ENCODE measurements at regions not wholly inside any gene's neighbourhood (a gene's known extent, or its start where the extent isn't known, plus 50 kb on each side); places are given as distances from the start of the nearest gene placed in this dataset.

DNA sequence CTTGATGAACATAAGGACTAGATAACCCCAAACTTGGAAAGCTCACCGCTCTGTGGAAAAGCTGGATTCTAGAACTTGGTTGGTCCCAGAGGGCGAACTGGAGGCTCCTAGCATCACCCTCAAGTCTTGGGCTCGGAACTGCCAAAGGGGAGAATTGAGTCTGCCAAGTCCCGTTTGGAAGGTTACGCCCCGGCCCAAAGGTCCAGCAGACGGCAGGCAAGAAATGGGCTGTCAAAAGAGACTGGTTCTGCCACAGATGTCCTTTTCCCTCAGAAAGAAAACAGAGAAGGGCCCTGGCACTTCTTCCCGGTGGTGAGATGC is 182.2 kb downstream of the ANAPC1 start:
- H3K36me3 ChIP-seq (ENCODE audit: control insufficient read depth, insufficient read depth, low read length) = no peaks in the 10 kb centered on the region
- intact Hi-C loops (cut with micrococcal nuclease; ENCODE audit: unreplicated experiment) = no loop called here
- in situ Hi-C loops (cut with HindIII; ENCODE audit: low pct_unique_long_range_greater_than_20kb, low sequenced_read_pairs) = no loop called here
- H3K27me3 ChIP-seq (ENCODE audit: control insufficient read depth, insufficient read depth, low read length) = no peaks in the 10 kb centered on the region
- BruUV-seq (replicated peaks) = no TSS peak
- no peak for ATAC-seq
- ChIA-PET CTCF (no interaction called here), POLR2A (no interaction called here)
- no peak overlapping the region for H3K4me3 ChIP-seq (ENCODE audit: low read depth in 2 of 2, low read length in 2 of 2)
- DNase-seq (ENCODE audit: low read depth, low spot score) = no peak
- peaks cover 48% of the 10 kb centered on the region for H3K4me1 ChIP-seq (ENCODE audit: control insufficient read depth, insufficient read depth, low read length)
- H3K9me3 ChIP-seq (ENCODE audit: control insufficient read depth, insufficient read depth, low read depth, low read length) = no peaks in the 10 kb centered on the region
- H3K27ac ChIP-seq (ENCODE audit: low read length) = peak overlapping the region; percentile 78
- TF ChIP-seq, protein P1, sequence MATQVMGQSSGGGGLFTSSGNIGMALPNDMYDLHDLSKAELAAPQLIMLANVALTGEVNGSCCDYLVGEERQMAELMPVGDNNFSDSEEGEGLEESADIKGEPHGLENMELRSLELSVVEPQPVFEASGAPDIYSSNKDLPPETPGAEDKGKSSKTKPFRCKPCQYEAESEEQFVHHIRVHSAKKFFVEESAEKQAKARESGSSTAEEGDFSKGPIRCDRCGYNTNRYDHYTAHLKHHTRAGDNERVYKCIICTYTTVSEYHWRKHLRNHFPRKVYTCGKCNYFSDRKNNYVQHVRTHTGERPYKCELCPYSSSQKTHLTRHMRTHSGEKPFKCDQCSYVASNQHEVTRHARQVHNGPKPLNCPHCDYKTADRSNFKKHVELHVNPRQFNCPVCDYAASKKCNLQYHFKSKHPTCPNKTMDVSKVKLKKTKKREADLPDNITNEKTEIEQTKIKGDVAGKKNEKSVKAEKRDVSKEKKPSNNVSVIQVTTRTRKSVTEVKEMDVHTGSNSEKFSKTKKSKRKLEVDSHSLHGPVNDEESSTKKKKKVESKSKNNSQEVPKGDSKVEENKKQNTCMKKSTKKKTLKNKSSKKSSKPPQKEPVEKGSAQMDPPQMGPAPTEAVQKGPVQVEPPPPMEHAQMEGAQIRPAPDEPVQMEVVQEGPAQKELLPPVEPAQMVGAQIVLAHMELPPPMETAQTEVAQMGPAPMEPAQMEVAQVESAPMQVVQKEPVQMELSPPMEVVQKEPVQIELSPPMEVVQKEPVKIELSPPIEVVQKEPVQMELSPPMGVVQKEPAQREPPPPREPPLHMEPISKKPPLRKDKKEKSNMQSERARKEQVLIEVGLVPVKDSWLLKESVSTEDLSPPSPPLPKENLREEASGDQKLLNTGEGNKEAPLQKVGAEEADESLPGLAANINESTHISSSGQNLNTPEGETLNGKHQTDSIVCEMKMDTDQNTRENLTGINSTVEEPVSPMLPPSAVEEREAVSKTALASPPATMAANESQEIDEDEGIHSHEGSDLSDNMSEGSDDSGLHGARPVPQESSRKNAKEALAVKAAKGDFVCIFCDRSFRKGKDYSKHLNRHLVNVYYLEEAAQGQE (IDR thresholded peaks at IDR 0.05; ENCODE audit: insufficient read depth in 1 of 2, low read depth in 2 of 2, low read length in 1 of 2) = no peak
- TF ChIP-seq TCF7L2 (IDR thresholded peaks at IDR 0.05; ENCODE audit: low read depth, low read length) = no peak
- no peak for TF ChIP-seq SIN3A (IDR thresholded peaks at IDR 0.05; ENCODE audit: borderline replicate concordance, insufficient read depth, low read depth, low read length)
- TF ChIP-seq, protein P2, sequence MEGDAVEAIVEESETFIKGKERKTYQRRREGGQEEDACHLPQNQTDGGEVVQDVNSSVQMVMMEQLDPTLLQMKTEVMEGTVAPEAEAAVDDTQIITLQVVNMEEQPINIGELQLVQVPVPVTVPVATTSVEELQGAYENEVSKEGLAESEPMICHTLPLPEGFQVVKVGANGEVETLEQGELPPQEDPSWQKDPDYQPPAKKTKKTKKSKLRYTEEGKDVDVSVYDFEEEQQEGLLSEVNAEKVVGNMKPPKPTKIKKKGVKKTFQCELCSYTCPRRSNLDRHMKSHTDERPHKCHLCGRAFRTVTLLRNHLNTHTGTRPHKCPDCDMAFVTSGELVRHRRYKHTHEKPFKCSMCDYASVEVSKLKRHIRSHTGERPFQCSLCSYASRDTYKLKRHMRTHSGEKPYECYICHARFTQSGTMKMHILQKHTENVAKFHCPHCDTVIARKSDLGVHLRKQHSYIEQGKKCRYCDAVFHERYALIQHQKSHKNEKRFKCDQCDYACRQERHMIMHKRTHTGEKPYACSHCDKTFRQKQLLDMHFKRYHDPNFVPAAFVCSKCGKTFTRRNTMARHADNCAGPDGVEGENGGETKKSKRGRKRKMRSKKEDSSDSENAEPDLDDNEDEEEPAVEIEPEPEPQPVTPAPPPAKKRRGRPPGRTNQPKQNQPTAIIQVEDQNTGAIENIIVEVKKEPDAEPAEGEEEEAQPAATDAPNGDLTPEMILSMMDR (IDR thresholded peaks at IDR 0.05) = no peak
- no peak for TF ChIP-seq POLR2AphosphoS5 (IDR thresholded peaks at IDR 0.05; ENCODE audit: low read depth, low read length)

DNA sequence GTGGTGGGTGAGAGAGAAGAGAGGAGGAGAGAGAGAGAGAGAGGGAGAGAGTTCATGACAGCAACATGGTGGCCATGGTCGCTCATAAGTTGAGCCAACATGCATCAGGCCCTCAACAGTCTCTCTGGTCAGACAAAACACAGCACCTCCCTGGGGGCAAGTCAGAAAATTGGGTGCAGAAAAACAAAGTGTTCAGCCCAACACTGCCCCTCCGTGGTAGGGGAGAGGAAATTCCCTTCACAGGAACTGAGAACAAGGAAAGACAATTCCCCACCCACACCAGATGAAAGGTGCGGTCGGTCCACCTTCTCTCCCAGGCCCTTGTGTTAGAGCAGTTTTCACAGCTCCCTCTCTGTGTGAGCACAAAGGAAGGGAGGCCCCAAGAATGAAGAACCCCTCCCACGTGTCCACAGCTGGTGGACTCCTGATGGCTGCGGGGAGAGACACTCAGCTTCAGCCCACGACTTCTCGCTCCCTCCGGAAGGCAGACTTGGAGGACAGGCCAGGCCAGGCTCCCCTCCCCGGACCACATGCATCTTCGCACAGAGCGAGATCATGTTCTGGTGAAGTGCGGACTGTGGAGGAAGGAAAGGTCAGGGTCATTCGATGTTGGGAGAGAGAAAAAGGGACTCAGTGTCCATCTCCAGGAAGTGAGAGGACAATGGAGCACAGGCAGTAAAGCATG is 181.7 kb downstream of the ANAPC1 start:
- no peak for DNase-seq (ENCODE audit: low read depth, low spot score)
- TF ChIP-seq, protein P2 (IDR thresholded peaks at IDR 0.05) = peak; percentile 83
- no peak for TF ChIP-seq TCF7L2 (IDR thresholded peaks at IDR 0.05; ENCODE audit: low read depth, low read length)
- peak overlapping the region; percentile 78 for H3K27ac ChIP-seq (ENCODE audit: low read length)
- H3K9me3 ChIP-seq (ENCODE audit: control insufficient read depth, insufficient read depth, low read depth, low read length) = no peaks in the 10 kb centered on the region
- POLR2A ChIA-PET = interaction anchor here (0.6 kb wide), 1 partner anchor 578 kb away, joined by 3 read pairs; no protein-coding TSS in a partner anchor
- no TSS peak for BruUV-seq (replicated peaks)
- intact Hi-C loops (cut with micrococcal nuclease; ENCODE audit: unreplicated experiment) (no loop called here), in situ Hi-C loops (cut with HindIII; ENCODE audit: low pct_unique_long_range_greater_than_20kb, low sequenced_read_pairs) (no loop called here)
- peaks cover 48% of the 10 kb centered on the region for H3K4me1 ChIP-seq (ENCODE audit: control insufficient read depth, insufficient read depth, low read length)
- H3K36me3 ChIP-seq (ENCODE audit: control insufficient read depth, insufficient read depth, low read length) = no peaks in the 10 kb centered on the region
- H3K27me3 ChIP-seq (ENCODE audit: control insufficient read depth, insufficient read depth, low read length) = no peaks in the 10 kb centered on the region
- CTCF ChIA-PET = interaction anchor here (0.7 kb wide), 1 partner anchor 590 kb away, joined by 3 read pairs; no protein-coding TSS in a partner anchor
- H3K4me3 ChIP-seq (ENCODE audit: low read depth in 2 of 2, low read length in 2 of 2) = no peak overlapping the region
- no peak for ATAC-seq
